ENCODE measurements at regions not wholly inside any gene's neighbourhood (a gene's known extent, or its start where the extent isn't known, plus 50 kb on each side); places are given as distances from the start of the nearest gene placed in this dataset.

DNA sequence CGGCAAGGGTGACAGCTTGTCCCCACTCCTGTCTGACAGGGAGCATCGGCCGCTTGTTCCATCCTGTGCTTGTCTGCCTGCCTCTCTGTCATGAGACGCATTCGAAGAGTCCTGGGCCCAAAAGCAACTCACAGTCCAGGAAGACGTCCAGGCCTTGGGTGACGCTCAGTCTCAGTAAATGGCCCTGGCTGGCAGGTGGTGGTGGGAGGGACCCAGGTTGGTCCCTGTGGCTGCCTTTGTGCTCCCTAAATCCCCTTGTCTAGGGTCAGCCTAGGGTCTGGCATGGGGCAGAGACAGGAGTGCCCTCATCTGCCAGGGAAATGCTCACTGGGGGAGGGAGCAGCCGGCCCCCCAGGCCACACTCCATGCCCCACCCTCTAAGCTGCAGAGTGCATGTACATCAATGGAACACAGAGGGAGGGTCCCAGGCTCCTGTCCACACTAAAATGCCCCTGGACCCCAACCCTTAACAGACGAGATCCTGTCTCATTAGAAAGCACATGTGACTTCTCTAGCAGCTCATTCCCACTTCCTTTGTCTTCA is 295.2 kb upstream of the ZNF32 start:
- no peak for DNase-seq (ENCODE audit: low read depth in 2 of 3, low spot score in 1 of 3)

DNA sequence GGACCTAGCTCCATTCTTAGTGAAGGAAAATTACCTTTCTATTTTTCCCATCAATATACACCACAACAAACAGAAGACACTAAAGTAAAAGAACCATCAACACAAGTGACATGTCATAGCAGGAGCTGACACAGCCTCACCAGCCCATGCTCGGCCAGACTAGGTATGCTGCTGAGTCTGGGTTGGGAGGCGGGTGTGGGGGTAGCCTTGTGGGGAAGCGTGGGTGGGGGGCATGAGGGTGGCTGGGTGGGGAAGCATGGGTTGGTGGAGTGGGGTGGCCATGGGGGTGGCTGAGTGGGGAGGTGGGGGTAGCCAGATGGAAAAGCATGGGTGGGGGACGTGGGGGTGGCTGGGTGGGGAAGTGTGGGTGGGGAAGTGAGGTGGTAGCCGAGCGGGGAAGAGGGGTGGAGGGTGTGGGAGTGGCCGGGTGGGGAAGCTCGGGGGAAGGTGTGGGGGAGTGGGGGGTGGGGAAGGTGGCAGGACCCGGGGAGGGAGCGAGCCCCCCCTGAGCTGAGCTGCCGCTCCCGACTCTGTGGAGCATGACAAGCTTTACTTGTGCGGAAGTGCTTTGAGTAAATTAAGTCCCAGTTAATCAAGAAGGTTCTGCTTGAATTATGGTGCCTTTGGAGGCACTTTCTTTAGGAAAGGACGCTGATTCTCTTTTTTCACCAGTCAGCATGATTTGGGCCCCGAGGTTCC is 294.6 kb upstream of the ZNF32 start:
- no peak for DNase-seq (ENCODE audit: low read depth in 2 of 3, low spot score in 1 of 3)

DNA sequence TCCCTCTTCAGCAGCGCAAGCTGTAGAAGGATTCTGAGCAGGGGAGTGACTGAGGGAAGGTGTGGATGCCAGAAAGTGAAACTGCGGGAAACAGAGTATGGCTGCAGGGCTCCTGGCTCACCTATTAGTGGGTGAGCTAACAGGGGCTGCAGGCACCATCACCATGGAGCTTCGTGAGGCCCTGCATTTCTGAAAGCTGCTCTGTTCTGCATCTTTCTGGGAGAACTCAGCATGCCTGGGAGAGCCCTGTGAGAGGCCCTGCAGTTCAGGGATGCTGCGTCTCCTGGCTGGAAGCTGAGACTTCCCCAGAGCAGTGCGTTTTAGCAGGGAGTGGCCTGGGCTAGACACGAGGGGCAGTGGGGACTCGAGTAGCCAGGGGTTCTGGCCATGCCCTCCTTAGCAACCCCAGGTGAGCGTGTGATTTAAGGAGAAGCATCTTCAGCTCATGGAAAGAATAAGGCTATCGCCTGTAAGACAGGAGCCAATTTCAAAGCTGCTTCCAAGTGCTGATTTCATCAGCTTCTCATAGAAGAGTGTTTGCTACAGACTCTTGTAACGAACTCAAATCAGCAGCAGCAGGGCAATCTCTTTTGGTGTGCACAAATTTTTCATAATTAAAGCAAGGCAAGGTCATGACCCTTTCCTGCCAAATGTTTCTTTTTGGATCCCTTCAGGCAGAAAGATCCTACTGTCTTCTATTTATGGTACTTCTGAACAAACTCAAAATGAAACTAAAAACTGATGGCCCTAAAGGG is 293.6 kb upstream of the ZNF32 start:
- DNase-seq (ENCODE audit: low read depth in 2 of 3, low spot score in 1 of 3), result no peak

DNA sequence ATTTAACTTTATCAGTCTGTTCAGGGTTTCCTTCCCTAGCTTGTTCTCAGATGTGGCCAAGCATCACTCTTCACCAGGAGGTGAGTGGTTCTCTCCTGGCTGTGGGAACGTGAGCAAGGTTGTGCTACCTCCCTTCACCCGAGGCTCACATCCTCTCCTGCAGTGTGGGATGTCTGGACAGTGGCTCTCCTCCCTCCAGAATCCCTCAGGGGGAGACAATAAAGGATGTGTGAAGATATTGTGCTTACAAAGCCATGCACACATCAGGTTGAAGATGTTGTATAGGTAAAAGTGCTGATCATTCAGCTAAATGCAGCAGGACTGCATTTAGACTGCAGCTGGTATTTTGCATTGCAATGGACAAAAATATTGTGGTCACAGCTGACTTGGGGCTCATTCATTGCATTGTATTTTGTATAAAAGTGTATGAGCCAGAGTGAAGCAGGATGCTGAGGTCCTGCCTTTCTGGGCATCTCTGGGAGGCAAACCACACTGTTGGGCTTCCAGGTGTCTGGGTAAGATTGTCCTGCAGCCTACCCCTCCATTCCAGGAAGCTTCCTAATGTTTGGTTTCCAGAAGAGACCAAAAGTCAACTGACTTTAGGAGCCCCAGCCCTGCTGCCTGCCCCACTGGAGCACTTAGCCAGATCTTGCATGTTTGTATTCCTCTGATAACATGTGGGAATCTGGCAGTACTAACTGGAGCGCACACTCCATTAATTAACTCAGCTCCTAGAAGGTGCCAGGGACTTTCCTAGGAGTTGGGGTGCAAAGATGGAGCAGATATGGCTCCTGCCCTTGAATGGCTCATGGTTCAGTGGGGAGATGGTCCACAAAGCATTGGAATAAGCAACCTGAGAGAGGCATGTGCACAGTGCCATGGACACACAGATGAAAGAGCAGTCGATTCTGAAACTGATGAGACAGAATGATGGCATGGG is 292.5 kb upstream of the ZNF32 start:
- DNase-seq (ENCODE audit: low read depth in 2 of 3, low spot score in 1 of 3), result no peak

DNA sequence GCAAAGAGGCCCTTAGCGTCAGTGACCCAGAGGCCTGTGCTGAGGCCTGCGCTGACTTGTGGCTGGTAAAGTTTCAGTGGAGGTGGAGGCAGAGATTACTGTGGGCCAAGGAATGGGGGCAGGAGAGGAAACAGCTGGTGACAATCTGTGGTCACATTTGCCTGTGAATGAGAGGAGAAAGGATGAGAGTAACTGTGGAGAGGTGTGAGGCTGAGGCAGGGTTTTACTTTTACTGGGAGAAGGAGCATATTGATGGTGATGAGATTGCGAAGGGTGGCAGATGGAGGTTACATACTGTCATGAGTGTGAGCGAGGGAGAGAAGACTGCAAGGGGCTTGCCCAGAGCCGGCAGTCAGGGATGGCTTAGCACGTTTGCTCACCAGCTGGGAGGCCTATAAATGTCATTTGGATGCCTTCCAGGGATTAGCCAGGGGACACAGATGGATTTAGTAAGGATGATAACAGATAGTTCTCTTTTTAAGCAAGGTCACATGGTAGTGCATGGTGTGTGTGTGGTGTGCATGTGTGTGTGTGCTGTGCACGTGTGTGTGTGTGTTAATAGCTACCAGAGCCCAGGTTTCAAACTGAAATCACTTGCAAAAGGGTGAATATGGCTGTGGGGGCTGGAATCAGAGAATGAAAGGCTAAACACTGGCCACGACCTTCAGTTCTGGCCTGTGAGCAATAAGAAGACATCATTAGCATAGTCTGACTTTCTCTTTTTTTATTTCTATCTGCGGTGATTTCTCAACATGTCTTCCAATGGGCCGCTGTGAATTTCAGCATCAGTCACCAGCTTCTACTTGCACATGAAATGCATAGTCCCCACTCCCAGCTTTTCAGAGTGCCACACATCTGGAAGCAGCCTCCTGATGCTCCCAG is 291.5 kb upstream of the ZNF32 start:
- no peak for DNase-seq (ENCODE audit: low read depth in 2 of 3, low spot score in 1 of 3)

DNA sequence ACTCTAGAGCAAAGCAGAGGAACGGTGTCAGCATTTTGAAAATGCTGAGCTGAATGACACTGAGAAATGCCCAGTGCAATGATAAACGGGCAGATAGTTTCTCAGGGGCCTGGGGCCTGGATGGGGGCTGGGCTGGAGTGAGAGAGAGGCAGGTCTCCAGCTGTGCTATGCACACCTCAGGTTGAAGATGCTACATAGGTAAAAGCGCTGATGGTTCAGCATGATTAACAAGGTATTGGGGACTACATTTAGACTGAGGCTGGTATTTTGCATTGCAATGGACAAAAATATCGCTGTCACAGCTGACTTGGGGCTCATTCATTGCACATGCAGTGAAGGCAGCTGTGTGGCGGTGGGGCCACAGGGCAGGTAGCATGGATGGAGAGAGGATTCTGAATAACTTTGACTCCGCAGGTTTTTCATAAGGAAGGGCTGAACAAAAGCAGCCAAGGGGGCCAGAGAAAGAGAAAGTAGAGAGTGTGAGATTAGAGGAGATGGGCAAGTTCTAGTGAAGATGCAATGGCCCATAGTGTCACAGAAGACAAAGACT is 290.8 kb upstream of the ZNF32 start:
- DNase-seq (ENCODE audit: low read depth in 2 of 3, low spot score in 1 of 3), result no peak

DNA sequence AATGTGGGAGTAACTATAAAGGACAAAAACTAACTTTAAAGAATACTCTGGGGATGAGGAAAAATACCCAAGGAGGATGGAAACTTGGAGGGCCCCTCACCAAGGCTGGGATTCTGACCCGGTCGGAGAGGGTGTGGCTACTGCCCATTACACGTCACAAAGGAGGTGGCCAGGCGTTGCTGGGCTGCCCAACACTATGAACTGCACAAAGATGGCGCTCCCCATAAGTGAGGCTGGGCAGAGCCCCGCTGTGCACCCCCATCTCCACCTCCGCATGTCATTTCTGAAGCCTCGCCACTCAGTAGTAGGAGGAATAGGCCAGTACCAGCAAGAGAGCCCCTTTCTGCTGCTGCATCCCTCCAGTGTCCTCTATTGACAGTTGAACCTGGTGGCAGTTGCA is 290.1 kb upstream of the ZNF32 start:
- no peak for DNase-seq (ENCODE audit: low read depth in 2 of 3, low spot score in 1 of 3)

DNA sequence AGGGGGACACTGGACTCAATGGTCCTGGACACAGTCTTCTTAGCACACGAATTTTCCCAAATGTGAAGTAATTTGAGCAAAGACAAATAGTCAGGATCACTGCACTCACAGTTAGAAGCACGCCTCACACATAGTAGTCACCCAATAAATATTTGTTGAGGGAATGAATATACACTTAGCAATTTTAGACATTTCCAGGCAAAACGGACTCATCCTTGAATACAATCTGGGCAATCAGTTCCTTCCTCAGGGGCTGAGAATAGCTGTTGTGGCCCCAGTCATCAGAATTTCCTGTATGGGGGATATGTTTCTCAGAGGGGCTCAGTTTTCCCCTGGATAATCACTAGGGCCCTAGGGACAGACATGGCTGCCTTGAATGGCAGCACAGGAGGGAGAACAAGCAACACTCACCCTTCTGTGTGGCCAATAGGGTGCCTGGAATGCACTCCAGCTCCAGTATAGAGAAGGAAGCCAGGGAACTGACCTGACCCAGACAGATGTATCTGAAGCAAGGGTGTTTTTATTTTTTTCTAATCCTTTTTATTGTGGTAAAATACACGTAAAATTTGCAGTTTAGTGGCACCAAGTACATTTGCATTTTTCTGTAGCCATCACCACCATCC is 282.7 kb upstream of the ZNF32 start:
- DNase-seq (ENCODE audit: low read depth in 2 of 3, low spot score in 1 of 3), result no peak

DNA sequence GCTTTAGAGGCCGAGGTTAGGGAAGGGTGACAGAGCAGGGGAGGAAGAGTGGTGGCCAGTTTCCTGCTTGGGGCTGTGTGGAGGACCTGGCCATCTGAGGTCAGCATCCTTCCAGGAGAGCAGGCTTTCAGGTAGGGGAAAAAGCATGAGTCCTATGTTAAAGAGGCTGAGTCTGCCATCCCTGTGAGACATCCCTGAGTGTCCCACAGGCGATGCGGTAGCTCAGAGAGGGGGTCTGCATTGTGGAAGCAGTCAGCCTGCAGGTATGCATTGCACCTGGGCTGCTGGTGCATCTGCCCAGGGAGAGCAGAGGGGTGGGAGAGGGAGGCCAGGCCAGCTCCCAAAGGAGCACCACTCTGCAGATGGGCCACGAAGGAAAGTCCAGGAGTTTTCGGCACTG is 282.1 kb upstream of the ZNF32 start:
- no peak for DNase-seq (ENCODE audit: low read depth in 2 of 3, low spot score in 1 of 3)

DNA sequence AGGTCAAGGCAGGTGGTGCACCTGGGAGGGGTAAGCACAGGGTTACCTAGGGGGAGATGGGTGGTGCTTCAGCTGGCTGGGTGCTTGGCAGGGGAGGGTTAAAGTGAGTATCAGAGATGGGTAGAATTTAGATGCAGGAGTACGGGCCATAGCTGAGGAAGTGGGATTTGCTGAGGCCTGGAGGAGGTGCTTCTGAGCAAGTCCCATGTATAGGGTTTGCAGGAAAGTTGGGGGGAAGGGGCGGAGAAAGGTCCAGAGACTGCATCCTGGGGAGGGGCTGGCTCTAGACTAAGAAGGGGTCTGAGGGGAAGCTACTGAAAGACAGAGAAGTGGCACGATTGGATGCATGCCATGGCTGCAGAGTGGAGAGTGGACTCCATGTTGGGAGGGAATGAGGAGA is 281.6 kb upstream of the ZNF32 start:
- no peak for DNase-seq (ENCODE audit: low read depth in 2 of 3, low spot score in 1 of 3)

DNA sequence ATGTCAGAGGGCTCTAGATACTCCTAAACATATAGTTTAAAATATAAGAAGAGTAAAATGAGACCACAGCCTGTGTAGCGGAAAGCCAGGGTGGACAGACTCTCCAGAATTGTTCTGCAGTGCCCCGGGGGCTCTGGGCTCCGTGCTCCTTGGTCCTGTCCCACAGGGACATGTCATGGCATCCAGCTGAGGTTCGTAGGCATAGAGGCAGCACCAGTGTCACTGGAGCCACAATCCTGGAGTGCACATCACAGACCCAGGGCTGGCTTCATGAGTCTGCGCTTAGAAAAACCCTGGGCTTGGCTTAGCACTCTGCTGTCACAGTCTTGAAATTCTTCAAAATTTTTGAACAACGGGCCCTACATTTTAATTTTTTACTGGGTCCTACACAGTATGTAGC is 280.4 kb upstream of the ZNF32 start:
- DNase-seq (ENCODE audit: low read depth in 2 of 3, low spot score in 1 of 3), result no peak

DNA sequence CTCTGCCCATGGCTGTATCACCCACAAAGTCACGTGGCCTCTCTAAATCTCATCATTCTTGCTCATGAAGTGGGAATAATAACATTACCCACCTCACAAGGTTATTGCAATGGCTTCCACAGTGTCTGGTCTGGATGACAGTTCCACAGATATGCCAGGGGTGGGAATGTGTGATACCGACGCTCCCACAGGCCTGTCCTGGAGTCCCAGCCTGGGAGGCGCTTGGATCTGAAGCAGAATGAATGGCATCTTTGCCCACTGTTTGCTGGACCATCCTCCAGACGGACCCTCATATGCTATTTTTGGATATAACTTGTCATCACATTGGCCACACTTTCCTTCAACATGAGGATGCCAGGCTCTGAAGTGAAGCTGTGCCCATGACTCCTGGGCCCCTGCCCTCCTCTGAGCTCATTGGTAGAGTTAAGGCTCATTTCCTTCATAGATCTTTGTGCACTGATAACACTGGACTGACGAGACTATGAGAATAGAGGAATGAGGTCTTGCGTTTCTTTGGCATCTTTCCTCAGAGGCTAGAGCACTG is 279.8 kb upstream of the ZNF32 start:
- DNase-seq (ENCODE audit: low read depth in 2 of 3, low spot score in 1 of 3), result no peak

DNA sequence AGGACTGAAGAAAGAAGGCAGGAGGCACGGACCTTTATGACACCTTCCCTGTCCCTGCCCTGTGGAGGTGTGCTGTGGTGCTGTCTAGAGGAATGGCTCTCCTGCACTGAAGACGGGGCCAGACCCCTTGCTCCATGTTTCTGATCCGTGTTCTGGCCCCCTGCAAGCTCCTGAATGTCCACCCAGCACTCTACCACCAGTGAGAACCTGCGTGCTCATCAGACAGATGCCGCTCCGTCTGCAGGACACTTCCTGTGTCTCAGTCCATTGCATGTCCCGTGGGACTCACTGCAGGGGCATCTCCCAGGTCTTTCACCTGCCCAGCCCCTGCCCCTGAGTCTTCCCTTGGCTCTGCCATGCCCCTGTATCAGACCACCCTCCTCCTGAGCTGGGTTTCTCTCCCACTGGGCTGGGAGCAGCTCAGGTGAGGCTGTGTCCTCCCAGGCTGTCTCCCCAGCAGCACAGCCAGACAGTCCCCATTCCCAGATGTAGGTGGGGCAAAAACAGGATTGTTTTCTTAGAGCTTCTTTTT is 278.3 kb upstream of the ZNF32 start:
- DNase-seq (ENCODE audit: low read depth in 2 of 3, low spot score in 1 of 3), result no peak

DNA sequence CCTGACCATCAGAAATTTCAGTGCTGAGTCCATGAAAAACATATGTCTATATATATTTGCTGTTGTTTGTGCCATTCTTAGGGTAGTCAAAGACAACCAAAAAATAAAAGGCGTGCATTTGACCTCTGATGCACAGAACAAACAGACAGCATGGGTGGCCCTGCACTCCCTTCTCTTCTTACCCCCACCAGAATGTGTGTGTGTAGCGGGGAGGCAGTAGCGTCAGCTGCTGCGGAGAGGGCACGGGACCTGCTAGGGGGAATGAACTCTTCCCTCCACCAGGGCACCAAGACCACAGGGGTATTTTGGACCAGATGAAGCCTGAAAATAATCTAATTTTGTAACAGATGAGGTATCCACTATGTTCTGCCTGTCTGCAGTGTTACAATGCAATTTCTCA is 277.7 kb upstream of the ZNF32 start:
- no peak for DNase-seq (ENCODE audit: low read depth in 2 of 3, low spot score in 1 of 3)

DNA sequence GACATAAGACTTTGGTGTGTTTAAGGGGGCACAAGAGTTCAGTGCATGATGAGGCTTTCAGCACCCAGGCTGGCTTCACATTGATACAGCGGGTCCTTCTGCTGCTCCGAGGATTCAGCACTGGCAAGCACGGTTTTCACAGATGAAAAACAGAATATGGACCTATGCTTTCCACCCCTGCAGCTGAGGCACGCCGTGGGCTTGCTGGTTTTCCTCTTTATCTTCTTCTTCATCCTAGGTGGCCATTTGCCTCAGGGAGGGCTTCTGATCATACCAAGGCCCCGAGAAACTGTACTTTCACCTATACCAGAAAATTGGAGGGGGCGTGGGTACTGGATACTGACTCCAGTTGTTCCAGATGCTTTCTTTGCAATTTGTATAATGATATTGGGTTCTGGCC is 277.1 kb upstream of the ZNF32 start:
- DNase-seq (ENCODE audit: low read depth in 2 of 3, low spot score in 1 of 3), result no peak

DNA sequence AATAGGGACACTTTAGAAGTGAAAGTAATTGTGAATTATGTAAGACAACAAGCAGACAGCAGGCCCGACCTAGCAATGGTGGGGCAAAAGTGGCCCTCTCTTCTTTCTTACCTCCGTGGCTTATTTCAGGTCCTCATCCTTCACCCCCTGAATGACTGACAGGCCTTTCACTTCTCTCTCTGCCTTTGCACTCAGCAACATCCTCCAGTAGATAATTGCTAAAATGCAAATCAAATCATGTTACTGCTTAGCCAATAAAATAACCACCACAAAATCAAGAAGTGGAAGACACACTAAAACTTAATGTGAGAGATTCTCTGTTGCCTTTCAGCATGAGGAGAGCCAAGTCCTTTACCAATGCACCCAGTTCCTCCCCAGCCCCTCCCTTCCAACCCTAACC is 274.6 kb upstream of the ZNF32 start:
- no peak for DNase-seq (ENCODE audit: low read depth in 2 of 3, low spot score in 1 of 3)

DNA sequence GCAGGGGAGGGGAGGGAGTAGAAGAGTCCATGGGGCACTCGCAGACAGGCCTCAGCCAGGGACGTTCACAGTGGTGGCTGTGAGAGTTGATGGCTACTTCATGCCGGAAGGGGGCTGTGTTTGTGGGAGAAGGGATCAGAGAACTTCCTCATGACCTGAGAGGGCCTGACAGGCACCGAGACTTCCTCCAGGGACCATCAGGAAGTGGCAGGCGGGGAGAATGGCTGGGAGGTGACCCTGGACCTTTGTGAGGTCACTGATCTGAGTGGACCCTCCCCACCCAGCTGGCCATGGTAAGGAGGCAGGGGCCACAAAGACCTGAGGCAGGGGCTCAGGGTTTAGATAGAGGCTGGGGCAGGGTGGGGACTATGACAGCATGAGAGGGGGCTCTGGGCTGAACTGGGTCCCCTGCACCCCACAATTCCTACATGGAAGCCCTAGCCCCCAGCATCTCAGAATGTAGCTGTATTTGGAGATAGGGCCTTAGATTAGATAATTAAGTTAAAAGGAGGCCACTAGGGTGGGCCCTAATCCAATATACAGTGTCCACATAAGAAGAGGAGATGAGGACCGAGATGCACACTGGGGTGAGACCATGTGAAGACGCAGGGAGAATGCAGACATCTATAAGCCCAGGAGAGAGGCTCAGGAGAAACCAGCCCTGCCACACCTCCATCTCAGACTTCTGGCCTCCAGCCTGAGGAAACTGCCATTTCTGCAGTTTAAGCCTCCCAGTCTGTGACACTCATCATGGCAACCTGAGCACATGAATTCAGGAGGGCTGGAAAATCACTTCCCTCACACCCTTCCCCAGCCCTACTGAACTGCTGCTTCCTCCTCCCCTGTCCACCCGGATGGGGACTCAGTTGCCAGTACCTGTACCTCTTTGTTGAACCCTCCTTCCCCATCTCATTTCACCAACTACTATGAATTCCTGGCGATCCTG is 273.9 kb upstream of the ZNF32 start:
- DNase-seq (ENCODE audit: low read depth in 2 of 3, low spot score in 1 of 3), result no peak

DNA sequence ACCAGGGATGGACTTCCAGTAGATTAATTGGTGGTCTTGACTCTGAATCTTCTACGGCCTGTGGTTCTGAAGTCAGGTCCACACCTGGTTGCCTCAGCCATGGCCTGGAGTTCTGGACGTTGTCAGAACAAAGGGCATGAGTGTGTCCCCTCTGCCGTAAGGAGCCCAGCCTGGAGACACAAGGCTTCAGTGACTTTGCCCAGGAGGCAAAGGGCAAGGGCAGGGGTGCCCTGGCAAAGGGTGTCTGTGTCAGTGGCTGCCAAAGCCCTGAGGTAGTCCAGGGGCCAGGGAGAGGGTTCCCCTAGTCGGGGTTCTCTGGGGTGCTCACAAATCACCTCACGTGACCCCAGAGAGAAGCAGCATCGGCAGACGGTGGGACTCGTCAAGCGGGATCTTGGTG is 273.2 kb upstream of the ZNF32 start:
- DNase-seq (ENCODE audit: low read depth in 2 of 3, low spot score in 1 of 3), result no peak

Measured in stimulated activated CD4-positive, alpha-beta T cell treated with anti-CD3 and anti-CD28 coated beads, Interleukin-12 subunit alpha, Interleukin-12 subunit beta, amount 100 ng/mL, for 48 hours (primary cell).